H9 (cell line): ENCODE measurements at regions not wholly inside any gene's neighbourhood (a gene's known extent, or its start where the extent isn't known, plus 50 kb on each side); places are given as distances from the start of the nearest gene placed in this dataset.

Experiments
- DNase-seq: peaks from one replicate; pipeline ENCODE4 v3.0.0-alpha.2; 2017
- H2AFZ ChIP-seq: one replicate; pipeline ENCODE4 v1.6.1; 2013; ENCODE audit warnings: mild to moderate bottlenecking, low read length, control low read depth, moderate library complexity
- H2AK5ac ChIP-seq: 2 replicates; pipeline ENCODE4 v1.6.1; 2013; ENCODE audit warnings: low read length, control low read depth, mixed read lengths; ENCODE audit not compliant: insufficient read length
- H2BK120ac ChIP-seq: one replicate; pipeline ENCODE4 v1.6.1; 2013; ENCODE audit warnings: low read depth, mild to moderate bottlenecking, low read length, control low read depth, inconsistent platforms; ENCODE audit not compliant: poor library complexity, severe bottlenecking
- H2BK12ac ChIP-seq: 2 replicates; pipeline ENCODE4 v1.6.1; 2013; ENCODE audit warnings: low read length, control low read depth, mixed read lengths, low read depth; ENCODE audit not compliant: insufficient read length
- H2BK15ac ChIP-seq: 2 replicates; pipeline ENCODE4 v1.6.1; 2013; ENCODE audit warnings: low read depth, low read length, control low read depth
- H2BK20ac ChIP-seq: one replicate; pipeline ENCODE4 v1.6.1; 2013; ENCODE audit warnings: low read depth, mild to moderate bottlenecking, low read length, control low read depth, inconsistent platforms; ENCODE audit not compliant: poor library complexity, severe bottlenecking
- H2BK5ac ChIP-seq: 2 replicates; pipeline ENCODE4 v1.6.1; 2013; ENCODE audit warnings: low read length, control low read depth, mixed read lengths; ENCODE audit not compliant: insufficient read length
- H3K14ac ChIP-seq: 2 replicates; pipeline ENCODE4 v1.6.1; 2013; ENCODE audit warnings: low read length, control low read depth; ENCODE audit not compliant: insufficient read depth
- H3K18ac ChIP-seq: 2 replicates; pipeline ENCODE4 v1.6.1; 2013; ENCODE audit warnings: low read depth, mild to moderate bottlenecking, mixed read lengths, low read length, control low read depth; ENCODE audit not compliant: insufficient read length
- H3K23ac ChIP-seq: 2 replicates; pipeline ENCODE4 v1.6.1; 2013; ENCODE audit warnings: low read length, control low read depth, mixed read lengths, low read depth; ENCODE audit not compliant: insufficient read length
- H3K23me2 ChIP-seq: 2 replicates; pipeline ENCODE4 v1.6.1; 2013; ENCODE audit warnings: low read depth, mild to moderate bottlenecking, mixed read lengths, low read length, control low read depth; ENCODE audit not compliant: insufficient read length, poor library complexity, severe bottlenecking
- H3K27ac ChIP-seq: 2 replicates; pipeline ENCODE4 v1.5.1; 2013; ENCODE audit warnings: low read length, control low read depth, mixed read lengths, low read depth; ENCODE audit not compliant: insufficient read length
- H3K27me3 ChIP-seq: 2 replicates; pipeline ENCODE4 v1.6.1; 2013; ENCODE audit warnings: low read length, control low read depth, inconsistent platforms; ENCODE audit not compliant: insufficient read depth
- H3K4ac ChIP-seq: 2 replicates; pipeline ENCODE4 v1.6.1; 2013; ENCODE audit warnings: low read depth, mild to moderate bottlenecking, control low read depth, inconsistent platforms, low read length, moderate library complexity
- H3K4me1 ChIP-seq: 2 replicates; pipeline ENCODE4 v1.6.1; 2013; ENCODE audit warnings: low read length, control low read depth, inconsistent platforms; ENCODE audit not compliant: insufficient read depth
- H3K4me2 ChIP-seq: 2 replicates; pipeline ENCODE4 v1.6.1; 2013; ENCODE audit warnings: low read length, control low read depth, mixed read lengths; ENCODE audit not compliant: insufficient read length, insufficient read depth
- H3K56ac ChIP-seq: 2 replicates; pipeline ENCODE4 v1.6.1; 2013; ENCODE audit warnings: low read depth, mild to moderate bottlenecking, mixed read lengths, low read length, control low read depth; ENCODE audit not compliant: insufficient read length
- H3K79me1 ChIP-seq: 2 replicates; pipeline ENCODE4 v1.6.1; 2013; ENCODE audit warnings: low read depth, mild to moderate bottlenecking, moderate library complexity, low read length, control low read depth, inconsistent platforms; ENCODE audit not compliant: insufficient read depth, poor library complexity, severe bottlenecking
- H3K79me2 ChIP-seq: 2 replicates; pipeline ENCODE4 v1.6.1; 2013; ENCODE audit warnings: low read length, control low read depth, inconsistent platforms; ENCODE audit not compliant: insufficient read depth
- H3K9ac ChIP-seq: 2 replicates; pipeline ENCODE4 v1.6.1; 2013; ENCODE audit warnings: low read length, control low read depth, mixed read lengths; ENCODE audit not compliant: insufficient read length; ENCODE audit errors: extremely low read depth
- H3K9me3 ChIP-seq: one replicate; pipeline ENCODE4 v1.6.1; 2013; ENCODE audit warnings: low read depth, low read length, inconsistent platforms; ENCODE audit not compliant: control insufficient read depth
- H3T11ph ChIP-seq: one replicate; pipeline ENCODE4 v1.6.1; 2013; ENCODE audit warnings: mild to moderate bottlenecking, low read length, control low read depth, inconsistent platforms
- H4K20me1 ChIP-seq: one replicate; pipeline ENCODE4 v1.6.1; 2013; ENCODE audit not compliant: control insufficient read depth, insufficient read length, insufficient read depth
- H4K5ac ChIP-seq: 2 replicates; pipeline ENCODE4 v1.6.1; 2013; ENCODE audit warnings: low read depth, mild to moderate bottlenecking, mixed read lengths, low read length, control low read depth; ENCODE audit not compliant: insufficient read length
- H4K8ac ChIP-seq: replicated peaks from 2 replicates; pipeline ENCODE4 v1.6.1; 2013; ENCODE audit warnings: low read length, control low read depth, mixed read lengths, low read depth; ENCODE audit not compliant: insufficient read length
- H4K91ac ChIP-seq: 2 replicates; pipeline ENCODE4 v1.6.1; 2013; ENCODE audit warnings: low read depth, mild to moderate bottlenecking, moderate library complexity, mixed read lengths, low read length, control low read depth; ENCODE audit not compliant: insufficient read length
- H3K27ac Mint-ChIP-seq, 3 experiments: 2 replicates in 2 of 3; 3 replicates in 1 of 3; pipeline ENCODE4 v1.8.0; 2020 to 2021; ENCODE audit warnings: mixed read lengths in 3 of 3, mild to moderate bottlenecking in 1 of 3, moderate library complexity in 1 of 3
- H3K27me3 Mint-ChIP-seq: 2 replicates; pipeline ENCODE4 v1.8.0; 2021; ENCODE audit warnings: low read depth, mild to moderate bottlenecking, moderate library complexity, mixed read lengths
- H3K36me3 Mint-ChIP-seq, 3 experiments: 2 replicates in 2 of 3; 3 replicates in 1 of 3; pipeline ENCODE4 v1.8.0; 2020 to 2021; ENCODE audit warnings: low read depth in 3 of 3, mixed read lengths in 3 of 3; ENCODE audit not compliant: insufficient read depth in 1 of 3
- H3K4me1 Mint-ChIP-seq, 2 experiments: 2 replicates each; pipeline ENCODE4 v1.8.0; 2020; ENCODE audit warnings: mixed read lengths in 2 of 2
- H3K4me3 Mint-ChIP-seq, 2 experiments: 2 replicates in 1 of 2; 3 replicates in 1 of 2; pipeline ENCODE4 v1.8.0; 2020 to 2021; ENCODE audit warnings: mild to moderate bottlenecking in 2 of 2, mixed read lengths in 2 of 2, moderate library complexity in 1 of 2
- H3K9me3 Mint-ChIP-seq, 2 experiments: 2 replicates in 1 of 2; 3 replicates in 1 of 2; pipeline ENCODE4 v1.8.0; 2020; ENCODE audit warnings: mild to moderate bottlenecking in 2 of 2, mixed read lengths in 2 of 2, moderate library complexity in 1 of 2
- WGBS: extraction: QIAGEN DNeasy Blood & Tissue Kit; methylation state at CpG from one replicate; pipeline ENCODE4 v1.1.7; 2013; ENCODE audit warnings: missing lambda C conversion rate, low lambda C conversion rate, mixed read lengths; ENCODE audit not compliant: insufficient read length; ENCODE audit errors: extremely low coverage; 5-methylcytosine and 5-hydroxymethylcytosine counted together
- TF ChIP-seq, protein P1 (sequence below): fragments of 200-600 bp; sonication (generic); conservative IDR thresholded peaks from 3 replicates; pipeline ENCODE4 v1.8.0; 2021; ENCODE audit warnings: antibody characterized with exemption, mild to moderate bottlenecking

DNA sequence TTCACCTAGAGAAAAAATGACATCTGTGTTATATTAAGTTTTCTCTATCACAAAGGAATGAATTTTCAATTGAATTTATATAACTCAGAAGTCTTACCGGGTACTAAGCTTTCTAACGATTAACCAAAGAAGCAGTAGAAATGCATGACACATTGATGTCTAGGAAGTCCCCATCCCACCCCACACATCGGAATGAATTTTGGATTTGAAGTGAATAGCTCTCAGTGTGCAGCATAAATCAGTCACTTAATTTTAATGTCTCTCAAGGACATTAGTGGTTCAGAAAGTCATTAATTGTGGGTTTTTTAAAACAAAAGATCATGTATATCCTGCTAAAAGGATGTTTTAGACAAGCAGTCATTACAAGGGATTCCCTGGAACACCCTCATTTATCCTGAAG, 141.4 kb upstream of the PIEZO2 start:
- Histone ChIP-seq H3K23ac (no peak overlapping the region), H3K27me3 (no peaks in the 10 kb centered on the region), H3K27ac (no peak overlapping the region), H3K9me3 (no peaks in the 10 kb centered on the region), H3K14ac (no peak overlapping the region), H2BK12ac (no peak overlapping the region), H3K4me2 (no peak overlapping the region), H3K18ac (no peak overlapping the region), H4K5ac (no peak overlapping the region), H2BK5ac (no peak overlapping the region), H2AK5ac (no peak overlapping the region), H2AFZ (no peak overlapping the region), H3K4me1 (no peaks in the 10 kb centered on the region), H4K8ac (no peak overlapping the region), H2BK15ac (no peak overlapping the region), H3K79me1 (no peaks in the 10 kb centered on the region), H2BK20ac (no peak overlapping the region), H3T11ph (no peak overlapping the region), H4K91ac (no peak overlapping the region), H3K79me2 (no peaks in the 10 kb centered on the region), H3K4ac (no peak overlapping the region), H3K9ac (no peak overlapping the region), H4K20me1 (no peaks in the 10 kb centered on the region), H2BK120ac (no peak overlapping the region), H3K23me2 (no peaks in the 10 kb centered on the region), H3K56ac (no peak overlapping the region)
- H3K27me3 Mint-ChIP-seq: no peaks in the 10 kb centered on the region
- no peaks in the 10 kb centered on the region for H3K9me3 Mint-ChIP-seq
- peaks cover 5 to 6% of the 10 kb centered on the region in 2 experiments for H3K4me1 Mint-ChIP-seq
- H3K4me3 Mint-ChIP-seq: no peak overlapping the region
- no CpG with 5 or more reads among the region's 3 CpGs for WGBS
- no peak for DNase-seq
- H3K27ac Mint-ChIP-seq: no peak overlapping the region
- TF ChIP-seq, protein P1, sequence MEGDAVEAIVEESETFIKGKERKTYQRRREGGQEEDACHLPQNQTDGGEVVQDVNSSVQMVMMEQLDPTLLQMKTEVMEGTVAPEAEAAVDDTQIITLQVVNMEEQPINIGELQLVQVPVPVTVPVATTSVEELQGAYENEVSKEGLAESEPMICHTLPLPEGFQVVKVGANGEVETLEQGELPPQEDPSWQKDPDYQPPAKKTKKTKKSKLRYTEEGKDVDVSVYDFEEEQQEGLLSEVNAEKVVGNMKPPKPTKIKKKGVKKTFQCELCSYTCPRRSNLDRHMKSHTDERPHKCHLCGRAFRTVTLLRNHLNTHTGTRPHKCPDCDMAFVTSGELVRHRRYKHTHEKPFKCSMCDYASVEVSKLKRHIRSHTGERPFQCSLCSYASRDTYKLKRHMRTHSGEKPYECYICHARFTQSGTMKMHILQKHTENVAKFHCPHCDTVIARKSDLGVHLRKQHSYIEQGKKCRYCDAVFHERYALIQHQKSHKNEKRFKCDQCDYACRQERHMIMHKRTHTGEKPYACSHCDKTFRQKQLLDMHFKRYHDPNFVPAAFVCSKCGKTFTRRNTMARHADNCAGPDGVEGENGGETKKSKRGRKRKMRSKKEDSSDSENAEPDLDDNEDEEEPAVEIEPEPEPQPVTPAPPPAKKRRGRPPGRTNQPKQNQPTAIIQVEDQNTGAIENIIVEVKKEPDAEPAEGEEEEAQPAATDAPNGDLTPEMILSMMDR: no peak
- no peaks in the 10 kb centered on the region for H3K36me3 Mint-ChIP-seq
